ENCODE measurements at regions not wholly inside any gene's neighbourhood (a gene's known extent, or its start where the extent isn't known, plus 50 kb on each side); places are given as distances from the start of the nearest gene placed in this dataset.

DNA sequence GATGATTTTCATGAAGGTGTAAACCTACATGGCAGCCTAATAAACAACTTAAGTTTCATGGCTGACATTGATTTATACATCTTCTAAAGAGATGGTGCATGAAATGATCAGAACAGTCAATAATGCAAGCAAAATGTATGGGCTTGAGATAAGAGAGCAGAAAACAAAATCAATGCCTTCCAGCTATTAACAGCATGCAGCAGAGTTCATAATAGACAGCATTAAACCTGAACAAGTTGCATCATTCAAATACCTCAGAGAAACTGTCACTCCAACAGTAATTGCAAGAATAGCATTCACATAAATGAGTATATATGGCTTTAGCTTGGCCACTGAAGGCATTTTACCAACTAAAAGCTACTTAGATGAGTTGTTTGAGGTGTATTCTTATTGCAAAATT lies 319.6 kb upstream of the ARID1B start:
- H3K4me3 ChIP-seq (ENCODE audit: low read depth, low read length) = no peak overlapping the region
- no peak for TF ChIP-seq CTCF (IDR thresholded peaks at IDR 0.05)
- no peak overlapping the region for H3K4me2 ChIP-seq (ENCODE audit: low read length)
- H3K4me1 ChIP-seq = no peaks in the 10 kb centered on the region
- no peak overlapping the region for H3K27ac ChIP-seq
- H3K79me2 ChIP-seq = no peaks in the 10 kb centered on the region
- H3K9ac ChIP-seq = no peak overlapping the region
- no peak overlapping the region for H2AFZ ChIP-seq
- H3K9me3 ChIP-seq (ENCODE audit: control insufficient read depth, low read length) = no peaks in the 10 kb centered on the region
- H3K36me3 ChIP-seq (ENCODE audit: control insufficient read depth, insufficient read depth, low read length) = no peaks in the 10 kb centered on the region
- no peaks in the 10 kb centered on the region for H3K27me3 ChIP-seq (ENCODE audit: control insufficient read depth, insufficient read depth, low read length)

- no peak overlapping the region for H3K9ac ChIP-seq
- H3K4me1 ChIP-seq = no peaks in the 10 kb centered on the region
- no peak overlapping the region for H3K4me2 ChIP-seq (ENCODE audit: low read length)
- no peak overlapping the region for H2AFZ ChIP-seq
- H3K4me3 ChIP-seq (ENCODE audit: low read depth, low read length) = no peak overlapping the region
- H3K27me3 ChIP-seq (ENCODE audit: control insufficient read depth, insufficient read depth, low read length) = no peaks in the 10 kb centered on the region
- no peak for TF ChIP-seq CTCF (IDR thresholded peaks at IDR 0.05)
- H3K79me2 ChIP-seq = no peaks in the 10 kb centered on the region
- no peak overlapping the region for H3K27ac ChIP-seq
- H3K36me3 ChIP-seq (ENCODE audit: control insufficient read depth, insufficient read depth, low read length) = no peaks in the 10 kb centered on the region
- H3K9me3 ChIP-seq (ENCODE audit: control insufficient read depth, low read length) = no peaks in the 10 kb centered on the region
These were observed 321.3 kb upstream of the ARID1B start for GRCh38 chr6:156455847-156456246.

- H3K4me1 ChIP-seq = no peaks in the 10 kb centered on the region
- TF ChIP-seq CTCF (IDR thresholded peaks at IDR 0.05) = no peak
- H2AFZ ChIP-seq = no peak overlapping the region
These were observed 322.3 kb upstream of the ARID1B start for GRCh38 chr6:156454867-156455266.

DNA sequence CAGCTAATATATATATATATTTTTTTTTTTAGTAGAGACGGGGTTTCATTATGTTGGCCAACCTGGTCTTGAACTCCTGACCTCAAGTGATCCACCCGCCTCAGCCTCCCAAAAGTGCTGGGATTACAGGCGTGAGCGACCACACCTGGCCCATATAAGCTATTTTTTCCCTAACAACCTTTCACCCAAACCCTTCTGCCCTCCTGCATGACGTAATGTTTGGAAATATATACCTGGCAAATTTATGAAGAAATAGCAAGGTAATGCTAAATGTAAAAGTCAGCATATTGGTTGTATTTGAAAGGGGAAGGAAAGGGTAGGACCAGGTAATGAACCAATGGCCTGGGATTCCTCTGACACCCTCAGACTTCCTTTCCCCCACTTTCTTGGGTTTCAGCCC lies 325.5 kb upstream of the ARID1B start:
- H3K9ac ChIP-seq = no peak overlapping the region
- H3K36me3 ChIP-seq (ENCODE audit: control insufficient read depth, insufficient read depth, low read length) = no peaks in the 10 kb centered on the region
- no peak overlapping the region for H2AFZ ChIP-seq
- H3K4me3 ChIP-seq (ENCODE audit: low read depth, low read length) = no peak overlapping the region
- no peaks in the 10 kb centered on the region for H3K9me3 ChIP-seq (ENCODE audit: control insufficient read depth, low read length)
- H3K27ac ChIP-seq = no peak overlapping the region
- H3K27me3 ChIP-seq (ENCODE audit: control insufficient read depth, insufficient read depth, low read length) = no peaks in the 10 kb centered on the region
- no peaks in the 10 kb centered on the region for H3K4me1 ChIP-seq
- TF ChIP-seq CTCF (IDR thresholded peaks at IDR 0.05) = no peak
- no peaks in the 10 kb centered on the region for H3K79me2 ChIP-seq
- no peak overlapping the region for H3K4me2 ChIP-seq (ENCODE audit: low read length)

More at GRCh38 chr6:156454867-156455266, 322.3 kb upstream of the ARID1B start:
- no peak overlapping the region for H3K27ac ChIP-seq
- H3K36me3 ChIP-seq (ENCODE audit: control insufficient read depth, insufficient read depth, low read length) = no peaks in the 10 kb centered on the region
- H3K4me3 ChIP-seq (ENCODE audit: low read depth, low read length) = no peak overlapping the region
- H3K9ac ChIP-seq = no peak overlapping the region
- no peaks in the 10 kb centered on the region for H3K27me3 ChIP-seq (ENCODE audit: control insufficient read depth, insufficient read depth, low read length)
- no peaks in the 10 kb centered on the region for H3K9me3 ChIP-seq (ENCODE audit: control insufficient read depth, low read length)
- no peaks in the 10 kb centered on the region for H3K79me2 ChIP-seq
- no peak overlapping the region for H3K4me2 ChIP-seq (ENCODE audit: low read length)

- Histone ChIP-seq H3K9ac (no peak overlapping the region), H3K4me2 (ENCODE audit: low read length) (no peak overlapping the region), H3K27ac (no peak overlapping the region), H2AFZ (no peak overlapping the region), H3K79me2 (no peaks in the 10 kb centered on the region), H3K4me1 (no peaks in the 10 kb centered on the region), H3K36me3 (ENCODE audit: control insufficient read depth, insufficient read depth, low read length) (no peaks in the 10 kb centered on the region), H3K4me3 (ENCODE audit: low read depth, low read length) (no peak overlapping the region), H3K27me3 (ENCODE audit: control insufficient read depth, insufficient read depth, low read length) (no peaks in the 10 kb centered on the region), H3K9me3 (ENCODE audit: control insufficient read depth, low read length) (no peaks in the 10 kb centered on the region)
- TF ChIP-seq CTCF (IDR thresholded peaks at IDR 0.05) = no peak
These were observed 326.1 kb upstream of the ARID1B start for GRCh38 chr6:156451088-156451487.
